Neural cell (in vitro differentiated cells): ENCODE measurements at regions not wholly inside any gene's neighbourhood (a gene's known extent, or its start where the extent isn't known, plus 50 kb on each side); places are given as distances from the start of the nearest gene placed in this dataset.

ENCODE experiments used
- H2AFZ ChIP-seq: fragments of 200-600, 300-800 bp; sonication (generic), shearing (Covaris generic); 2 replicates; pipeline ENCODE4 v1.6.0; 2014; ENCODE audit warnings: low read depth, mild to moderate bottlenecking, antibody characterized with exemption, low read length, moderate library complexity
- H3F3A ChIP-seq: fragments of 200-600 bp; shearing (Covaris generic); 2 replicates; pipeline ENCODE4 v1.6.1; 2016; ENCODE audit warnings: mild to moderate bottlenecking, moderate library complexity, mixed read lengths, antibody characterized with exemption, low read length; ENCODE audit not compliant: insufficient read depth, poor library complexity, severe bottlenecking
- H3K27ac ChIP-seq: fragments of 200-600, 300-800 bp; sonication (generic), shearing (Covaris generic); 2 replicates; pipeline ENCODE4 v1.5.1; 2014; ENCODE audit warnings: mild to moderate bottlenecking, low read length, moderate library complexity
- H3K27me3 ChIP-seq: fragments of 300-800, 200-600 bp; sonication (generic), shearing (Covaris generic); 2 replicates; pipeline ENCODE4 v1.6.0; 2014; ENCODE audit warnings: mild to moderate bottlenecking, low read depth, low read length, moderate library complexity; ENCODE audit not compliant: insufficient read depth
- H3K36me3 ChIP-seq: fragments of 300-800, 200-600 bp; sonication (generic), shearing (Covaris generic); 2 replicates; pipeline ENCODE4 v1.5.1; 2014; ENCODE audit warnings: mild to moderate bottlenecking, antibody characterized with exemption, low read length, moderate library complexity; ENCODE audit not compliant: insufficient read depth
- H3K4me2 ChIP-seq: fragments of 300-800, 200-600 bp; sonication (generic), shearing (Covaris generic); 2 replicates; pipeline ENCODE4 v1.6.0; 2014; ENCODE audit warnings: mild to moderate bottlenecking, low read length
- H3K4me3 ChIP-seq: fragments of 300-800, 200-600 bp; sonication (generic), shearing (Covaris generic); 2 replicates; pipeline ENCODE4 v1.5.1; 2014; ENCODE audit warnings: mild to moderate bottlenecking, low read length, moderate library complexity
- H3K79me2 ChIP-seq: fragments of 200-600 bp; shearing (Covaris generic); replicated peaks from 2 replicates; pipeline ENCODE4 v1.6.0; 2014; ENCODE audit warnings: mild to moderate bottlenecking, low read length, moderate library complexity; ENCODE audit not compliant: insufficient read depth
- H3K9ac ChIP-seq: fragments of 300-800, 200-600 bp; sonication (generic), shearing (Covaris generic); 2 replicates; pipeline ENCODE4 v1.6.1; 2016; ENCODE audit warnings: mild to moderate bottlenecking, low read length, mixed read lengths
- H3K9me2 ChIP-seq: fragments of 200-600 bp; shearing (Covaris generic); 2 replicates; pipeline ENCODE4 v1.6.1; 2016; ENCODE audit warnings: mild to moderate bottlenecking, low read length, mixed read lengths; ENCODE audit not compliant: insufficient read depth
- H3K9me3 ChIP-seq: fragments of 200-600, 300-800 bp; sonication (generic), shearing (Covaris generic); 2 replicates; pipeline ENCODE4 v1.6.1; 2016; ENCODE audit warnings: mild to moderate bottlenecking, mixed run types, low read length, moderate library complexity, mixed read lengths
- H4K20me1 ChIP-seq: fragments of 200-600 bp; shearing (Covaris generic); 2 replicates; pipeline ENCODE4 v1.6.1; 2016; ENCODE audit warnings: mild to moderate bottlenecking, mixed run types; ENCODE audit not compliant: insufficient read depth
- EP300 ChIP-seq: fragments of 450-650 bp; conservative IDR thresholded peaks from 2 replicates; pipeline ENCODE4 v1.6.1; 2014; ENCODE audit warnings: antibody characterized with exemption, mild to moderate bottlenecking, moderate library complexity; ENCODE audit not compliant: poor library complexity, severe bottlenecking
- EZH2 ChIP-seq: fragments of 200-600, 300-800 bp; shearing (Covaris generic), sonication (generic); IDR thresholded peaks from 2 replicates; pipeline ENCODE4 v1.6.1; 2014; ENCODE audit warnings: antibody characterized with exemption, low read length, borderline replicate concordance, mild to moderate bottlenecking; ENCODE audit not compliant: insufficient read depth, poor library complexity, severe bottlenecking
- MXI1 ChIP-seq: fragments of 450-650 bp; conservative IDR thresholded peaks from 2 replicates; pipeline ENCODE4 v1.6.1; 2014; ENCODE audit warnings: antibody characterized with exemption, mild to moderate bottlenecking; ENCODE audit not compliant: poor library complexity, severe bottlenecking
- POLR2AphosphoS5 ChIP-seq: IDR thresholded peaks from 2 replicates; pipeline ENCODE4 v1.6.1; 2012
- RAD21 ChIP-seq: fragments of 450-650 bp; conservative IDR thresholded peaks from 2 replicates; pipeline ENCODE4 v1.6.1; 2014; ENCODE audit warnings: antibody characterized with exemption, mild to moderate bottlenecking, moderate library complexity
- SMC3 ChIP-seq: fragments of 450-650 bp; conservative IDR thresholded peaks from 2 replicates; pipeline ENCODE4 v1.6.1; 2014; ENCODE audit warnings: antibody characterized with exemption, mild to moderate bottlenecking, moderate library complexity; ENCODE audit not compliant: poor library complexity
- TAF1 ChIP-seq: IDR thresholded peaks from 2 replicates; pipeline ENCODE4 v1.6.1; 2012; ENCODE audit warnings: low read depth
- TF ChIP-seq, protein P1 (sequence below): fragments of 450-650 bp; IDR thresholded peaks from 2 replicates; pipeline ENCODE4 v1.5.1; 2014; ENCODE audit warnings: antibody characterized with exemption, mild to moderate bottlenecking, moderate library complexity; ENCODE audit not compliant: poor library complexity, severe bottlenecking
- TF ChIP-seq, protein P2 (sequence below): IDR thresholded peaks from 2 replicates; pipeline ENCODE4 v1.6.1; 2012; ENCODE audit warnings: borderline replicate concordance

DNA sequence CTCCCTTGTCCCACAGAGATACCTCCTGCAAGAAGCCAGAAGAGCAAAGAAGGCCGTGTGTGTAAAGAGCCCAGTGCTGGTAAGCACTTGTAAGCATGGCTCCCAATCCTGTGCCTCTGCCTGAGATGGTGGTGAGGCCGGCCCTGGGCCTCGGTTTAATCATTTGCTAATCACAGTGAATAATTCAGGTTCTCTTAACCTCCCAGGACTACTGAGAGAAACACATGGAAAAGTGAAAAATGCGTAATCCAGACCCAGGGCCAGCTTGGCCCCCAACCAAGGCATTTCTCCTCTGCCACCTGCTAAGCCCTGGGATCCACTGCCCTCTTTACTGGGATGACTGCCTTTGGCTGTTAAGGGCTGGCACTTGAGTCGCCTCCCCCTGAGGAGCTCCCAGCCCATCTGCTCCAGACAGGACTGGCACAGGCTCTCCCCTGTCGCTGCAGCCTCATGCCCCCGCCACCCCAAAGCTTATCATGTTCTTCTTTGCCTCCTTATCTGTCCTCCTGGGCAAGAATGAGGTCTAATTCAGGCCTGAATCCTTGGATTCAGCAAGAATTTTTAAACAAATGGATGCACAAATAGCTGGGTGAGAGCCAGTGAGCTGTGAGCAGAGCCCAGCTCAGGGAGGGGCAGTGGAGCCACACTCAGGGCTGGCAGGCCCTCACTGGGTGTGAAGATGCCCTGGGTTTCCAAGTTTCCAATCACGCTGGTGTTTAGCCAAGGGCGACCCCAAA lies 193.9 kb upstream of the HS6ST1 start:
- H3K4me2 ChIP-seq = no peak overlapping the region
- H3K4me3 ChIP-seq = no peak overlapping the region
- no peak overlapping the region for H2AFZ ChIP-seq
- no peaks in the 10 kb centered on the region for H4K20me1 ChIP-seq
- TF ChIP-seq TAF1 (no peak), EZH2 (no peak), MXI1 (no peak), EP300 (no peak), POLR2AphosphoS5 (no peak), RAD21 (no peak), SMC3 (no peak)
- TF ChIP-seq, protein P1, sequence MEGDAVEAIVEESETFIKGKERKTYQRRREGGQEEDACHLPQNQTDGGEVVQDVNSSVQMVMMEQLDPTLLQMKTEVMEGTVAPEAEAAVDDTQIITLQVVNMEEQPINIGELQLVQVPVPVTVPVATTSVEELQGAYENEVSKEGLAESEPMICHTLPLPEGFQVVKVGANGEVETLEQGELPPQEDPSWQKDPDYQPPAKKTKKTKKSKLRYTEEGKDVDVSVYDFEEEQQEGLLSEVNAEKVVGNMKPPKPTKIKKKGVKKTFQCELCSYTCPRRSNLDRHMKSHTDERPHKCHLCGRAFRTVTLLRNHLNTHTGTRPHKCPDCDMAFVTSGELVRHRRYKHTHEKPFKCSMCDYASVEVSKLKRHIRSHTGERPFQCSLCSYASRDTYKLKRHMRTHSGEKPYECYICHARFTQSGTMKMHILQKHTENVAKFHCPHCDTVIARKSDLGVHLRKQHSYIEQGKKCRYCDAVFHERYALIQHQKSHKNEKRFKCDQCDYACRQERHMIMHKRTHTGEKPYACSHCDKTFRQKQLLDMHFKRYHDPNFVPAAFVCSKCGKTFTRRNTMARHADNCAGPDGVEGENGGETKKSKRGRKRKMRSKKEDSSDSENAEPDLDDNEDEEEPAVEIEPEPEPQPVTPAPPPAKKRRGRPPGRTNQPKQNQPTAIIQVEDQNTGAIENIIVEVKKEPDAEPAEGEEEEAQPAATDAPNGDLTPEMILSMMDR = no peak
- TF ChIP-seq, protein P2, sequence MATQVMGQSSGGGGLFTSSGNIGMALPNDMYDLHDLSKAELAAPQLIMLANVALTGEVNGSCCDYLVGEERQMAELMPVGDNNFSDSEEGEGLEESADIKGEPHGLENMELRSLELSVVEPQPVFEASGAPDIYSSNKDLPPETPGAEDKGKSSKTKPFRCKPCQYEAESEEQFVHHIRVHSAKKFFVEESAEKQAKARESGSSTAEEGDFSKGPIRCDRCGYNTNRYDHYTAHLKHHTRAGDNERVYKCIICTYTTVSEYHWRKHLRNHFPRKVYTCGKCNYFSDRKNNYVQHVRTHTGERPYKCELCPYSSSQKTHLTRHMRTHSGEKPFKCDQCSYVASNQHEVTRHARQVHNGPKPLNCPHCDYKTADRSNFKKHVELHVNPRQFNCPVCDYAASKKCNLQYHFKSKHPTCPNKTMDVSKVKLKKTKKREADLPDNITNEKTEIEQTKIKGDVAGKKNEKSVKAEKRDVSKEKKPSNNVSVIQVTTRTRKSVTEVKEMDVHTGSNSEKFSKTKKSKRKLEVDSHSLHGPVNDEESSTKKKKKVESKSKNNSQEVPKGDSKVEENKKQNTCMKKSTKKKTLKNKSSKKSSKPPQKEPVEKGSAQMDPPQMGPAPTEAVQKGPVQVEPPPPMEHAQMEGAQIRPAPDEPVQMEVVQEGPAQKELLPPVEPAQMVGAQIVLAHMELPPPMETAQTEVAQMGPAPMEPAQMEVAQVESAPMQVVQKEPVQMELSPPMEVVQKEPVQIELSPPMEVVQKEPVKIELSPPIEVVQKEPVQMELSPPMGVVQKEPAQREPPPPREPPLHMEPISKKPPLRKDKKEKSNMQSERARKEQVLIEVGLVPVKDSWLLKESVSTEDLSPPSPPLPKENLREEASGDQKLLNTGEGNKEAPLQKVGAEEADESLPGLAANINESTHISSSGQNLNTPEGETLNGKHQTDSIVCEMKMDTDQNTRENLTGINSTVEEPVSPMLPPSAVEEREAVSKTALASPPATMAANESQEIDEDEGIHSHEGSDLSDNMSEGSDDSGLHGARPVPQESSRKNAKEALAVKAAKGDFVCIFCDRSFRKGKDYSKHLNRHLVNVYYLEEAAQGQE = no peak
- H3F3A ChIP-seq = no peaks in the 10 kb centered on the region
- no peak overlapping the region for H3K27ac ChIP-seq
- H3K9ac ChIP-seq = no peak overlapping the region
- no peaks in the 10 kb centered on the region for H3K79me2 ChIP-seq
- H3K9me3 ChIP-seq = no peaks in the 10 kb centered on the region
- H3K9me2 ChIP-seq = no peaks in the 10 kb centered on the region
- H3K36me3 ChIP-seq = no peaks in the 10 kb centered on the region
- H3K27me3 ChIP-seq = no peaks in the 10 kb centered on the region

DNA sequence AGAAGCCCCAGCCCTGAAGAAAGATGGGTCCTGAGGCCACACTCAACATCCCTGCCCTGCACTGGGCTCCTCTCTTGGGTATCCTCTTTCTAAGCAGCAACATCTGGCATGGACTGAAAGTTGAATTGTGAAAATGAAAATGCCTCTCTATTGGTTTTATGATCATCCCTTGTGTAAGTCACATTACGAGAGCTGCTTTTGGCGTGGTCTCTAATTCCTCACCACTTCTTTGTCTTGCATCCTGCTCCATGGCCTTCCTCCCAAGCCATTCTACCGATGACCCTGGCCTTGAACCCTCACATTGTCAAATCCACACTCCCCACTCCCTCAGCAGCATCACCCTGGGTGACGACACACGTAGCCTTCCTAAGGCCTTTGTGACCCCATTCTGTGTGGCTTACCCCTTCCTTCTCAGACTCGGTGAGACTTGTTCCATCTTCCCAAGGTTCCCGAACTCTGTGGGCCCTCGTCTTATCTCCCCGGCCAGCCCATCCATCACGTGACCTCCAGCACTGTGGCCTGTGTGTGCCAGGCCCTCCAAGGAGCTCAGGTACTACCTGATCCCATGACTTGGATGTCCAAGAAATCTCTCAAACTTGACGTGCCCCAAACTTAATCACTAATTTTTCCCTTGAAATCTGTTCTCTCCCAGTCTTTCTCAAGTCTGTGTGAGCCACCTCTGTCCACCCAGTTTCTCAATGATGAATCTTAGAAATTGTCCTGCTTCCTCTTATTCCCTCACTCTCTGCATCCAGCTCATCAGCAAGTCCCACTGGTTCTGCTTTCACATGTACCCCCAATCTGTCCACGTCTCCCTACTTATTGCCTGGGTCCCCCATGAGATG lies 194.7 kb upstream of the HS6ST1 start:
- no peak overlapping the region for H3K4me2 ChIP-seq
- no peaks in the 10 kb centered on the region for H3K9me3 ChIP-seq
- no peaks in the 10 kb centered on the region for H4K20me1 ChIP-seq
- H3K79me2 ChIP-seq = no peaks in the 10 kb centered on the region
- no peaks in the 10 kb centered on the region for H3F3A ChIP-seq
- no peak overlapping the region for H3K27ac ChIP-seq
- no peaks in the 10 kb centered on the region for H3K36me3 ChIP-seq
- no peak overlapping the region for H3K9ac ChIP-seq
- H2AFZ ChIP-seq = no peak overlapping the region
- no peak overlapping the region for H3K4me3 ChIP-seq
- no peaks in the 10 kb centered on the region for H3K27me3 ChIP-seq
- no peak for TF ChIP-seq EP300
- no peak for TF ChIP-seq POLR2AphosphoS5
- TF ChIP-seq, protein P2 = no peak
- TF ChIP-seq, protein P1 = no peak
- no peak for TF ChIP-seq EZH2
- TF ChIP-seq MXI1 = no peak
- no peak for TF ChIP-seq TAF1
- H3K9me2 ChIP-seq = no peaks in the 10 kb centered on the region
